Right atrium auricular region (tissue), 2 donors: ENCODE measurements at regions not wholly inside any gene's neighbourhood (a gene's known extent, or its start where the extent isn't known, plus 50 kb on each side); places are given as distances from the start of the nearest gene placed in this dataset.

ENCODE experiments used
- DNase-seq: peaks from one replicate; pipeline ENCODE4 v3.0.0-alpha.2; 2019; ENCODE audit warnings: low spot score
- H3K27ac ChIP-seq, 2 donors: fragments of 200-600 bp; sonication (generic); 1 replicate in 1 of 2; 2 replicates in 1 of 2; pipeline ENCODE4 v1.5.1; 2016 to 2019
- H3K27me3 ChIP-seq, 2 donors: fragments of 200-600 bp; sonication (generic); one replicate each; pipeline versions ENCODE4 v1.5.1 to v1.6.0; 2017 to 2019
- H3K36me3 ChIP-seq: fragments of 200-600 bp; sonication (generic); one replicate; pipeline ENCODE4 v1.5.1; 2016
- H3K4me1 ChIP-seq, 2 donors: fragments of 200-600 bp; sonication (generic); one replicate each; pipeline versions ENCODE4 v1.5.1 to v1.6.0; 2017 to 2019
- H3K4me3 ChIP-seq, 2 donors: fragments of 200-600 bp; sonication (generic); 1 replicate in 1 of 2; 2 replicates in 1 of 2; pipeline ENCODE4 v1.5.1; 2017 to 2019; ENCODE audit warnings: mild to moderate bottlenecking in 1 of 2, moderate library complexity in 1 of 2
- H3K9me3 ChIP-seq, 2 donors: fragments of 200-600 bp; sonication (generic); one replicate each; pipeline ENCODE4 v1.5.1; 2019
- TF ChIP-seq, protein P1 (sequence below), 2 donors: fragments of 200-600 bp; sonication (generic); IDR thresholded peaks; one replicate each; pipeline ENCODE4 v1.5.1; 2019; ENCODE audit warnings: antibody characterized with exemption in 2 of 2

DNA sequence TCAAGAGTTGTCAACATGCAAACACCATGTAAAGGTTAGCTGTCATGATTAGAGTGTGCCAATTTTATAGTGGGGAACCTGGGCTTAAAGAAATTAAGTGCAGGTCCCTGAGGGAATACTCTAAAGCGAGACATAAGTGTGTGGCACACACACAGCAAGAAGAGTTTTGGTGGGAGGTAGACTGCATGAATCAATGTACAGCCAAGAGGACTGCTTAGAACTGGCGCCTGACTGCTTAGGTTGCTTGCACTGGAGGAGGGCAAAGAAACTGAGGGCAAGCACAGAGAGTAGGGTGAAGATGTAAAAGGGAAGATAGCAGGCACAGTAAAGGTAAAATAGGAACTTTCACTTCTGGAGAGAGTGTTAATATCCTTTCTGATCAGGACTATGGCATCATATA is 184.9 kb downstream of the SOX2 start:
- no peak overlapping the region for H3K4me3 ChIP-seq
- DNase-seq: no peak

DNA sequence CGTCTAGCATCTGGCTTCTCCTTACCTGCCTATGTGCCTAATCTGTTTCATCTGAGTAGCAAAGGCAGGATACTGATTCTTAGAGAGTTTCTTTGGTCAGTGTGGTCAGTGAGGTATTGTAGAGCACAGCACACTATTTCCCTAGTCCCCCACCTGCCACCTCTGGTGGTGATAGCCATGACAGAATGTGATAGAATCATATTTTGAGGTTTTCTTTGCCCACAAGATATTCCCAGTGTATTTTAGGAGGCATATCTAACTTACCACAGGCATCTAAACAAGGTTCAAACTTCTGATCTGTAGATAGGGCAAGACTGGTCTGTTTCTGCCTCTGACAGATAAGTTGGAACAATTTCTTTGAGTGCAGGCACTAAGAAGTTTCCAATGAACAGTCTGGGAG is 188.0 kb downstream of the SOX2 start:
- H3K27me3 ChIP-seq: no peaks in the 10 kb centered on the region
- H3K36me3 ChIP-seq: no peaks in the 10 kb centered on the region
- no peak overlapping the region for H3K27ac ChIP-seq
- TF ChIP-seq, protein P1, sequence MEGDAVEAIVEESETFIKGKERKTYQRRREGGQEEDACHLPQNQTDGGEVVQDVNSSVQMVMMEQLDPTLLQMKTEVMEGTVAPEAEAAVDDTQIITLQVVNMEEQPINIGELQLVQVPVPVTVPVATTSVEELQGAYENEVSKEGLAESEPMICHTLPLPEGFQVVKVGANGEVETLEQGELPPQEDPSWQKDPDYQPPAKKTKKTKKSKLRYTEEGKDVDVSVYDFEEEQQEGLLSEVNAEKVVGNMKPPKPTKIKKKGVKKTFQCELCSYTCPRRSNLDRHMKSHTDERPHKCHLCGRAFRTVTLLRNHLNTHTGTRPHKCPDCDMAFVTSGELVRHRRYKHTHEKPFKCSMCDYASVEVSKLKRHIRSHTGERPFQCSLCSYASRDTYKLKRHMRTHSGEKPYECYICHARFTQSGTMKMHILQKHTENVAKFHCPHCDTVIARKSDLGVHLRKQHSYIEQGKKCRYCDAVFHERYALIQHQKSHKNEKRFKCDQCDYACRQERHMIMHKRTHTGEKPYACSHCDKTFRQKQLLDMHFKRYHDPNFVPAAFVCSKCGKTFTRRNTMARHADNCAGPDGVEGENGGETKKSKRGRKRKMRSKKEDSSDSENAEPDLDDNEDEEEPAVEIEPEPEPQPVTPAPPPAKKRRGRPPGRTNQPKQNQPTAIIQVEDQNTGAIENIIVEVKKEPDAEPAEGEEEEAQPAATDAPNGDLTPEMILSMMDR (IDR thresholded peaks at IDR 0.05): no peak
- H3K4me3 ChIP-seq: no peak overlapping the region
- H3K9me3 ChIP-seq: no peaks in the 10 kb centered on the region
- DNase-seq: no peak
- no peaks in the 10 kb centered on the region for H3K4me1 ChIP-seq

More for the DNA sequence above, 184.9 kb downstream of the SOX2 start:
- TF ChIP-seq, protein P1 (IDR thresholded peaks at IDR 0.05): no peak
- H3K4me1 ChIP-seq: no peaks in the 10 kb centered on the region
- H3K27ac ChIP-seq: no peak overlapping the region
- H3K36me3 ChIP-seq: no peaks in the 10 kb centered on the region
- no peaks in the 10 kb centered on the region for H3K9me3 ChIP-seq
- no peaks in the 10 kb centered on the region for H3K27me3 ChIP-seq

DNA sequence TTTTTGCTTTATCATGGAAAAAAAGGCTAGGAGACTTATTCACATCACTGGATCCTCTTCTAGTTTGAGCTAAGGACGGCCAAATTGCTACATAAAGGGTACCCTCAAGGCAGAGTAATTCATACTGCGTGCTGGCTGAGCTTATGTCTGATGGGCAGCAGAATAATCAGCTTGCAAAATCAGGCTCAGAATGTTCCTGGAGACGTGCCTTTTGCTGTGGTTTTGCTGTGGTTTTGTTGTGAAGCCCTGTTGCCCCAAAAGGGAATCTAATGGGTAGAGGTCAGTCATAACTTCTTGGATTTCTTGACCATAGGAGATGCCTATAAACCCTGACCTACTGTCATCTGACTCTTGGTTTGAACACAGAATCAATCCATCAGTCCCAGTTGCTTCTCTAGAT is 189.9 kb downstream of the SOX2 start:
- Histone ChIP-seq H3K27ac (no peak overlapping the region), H3K27me3 (no peaks in the 10 kb centered on the region), H3K36me3 (no peaks in the 10 kb centered on the region), H3K9me3 (no peaks in the 10 kb centered on the region), H3K4me3 (no peak overlapping the region), H3K4me1 (no peaks in the 10 kb centered on the region)
- TF ChIP-seq, protein P1 (IDR thresholded peaks at IDR 0.05): no peak
- DNase-seq: no peak

DNA sequence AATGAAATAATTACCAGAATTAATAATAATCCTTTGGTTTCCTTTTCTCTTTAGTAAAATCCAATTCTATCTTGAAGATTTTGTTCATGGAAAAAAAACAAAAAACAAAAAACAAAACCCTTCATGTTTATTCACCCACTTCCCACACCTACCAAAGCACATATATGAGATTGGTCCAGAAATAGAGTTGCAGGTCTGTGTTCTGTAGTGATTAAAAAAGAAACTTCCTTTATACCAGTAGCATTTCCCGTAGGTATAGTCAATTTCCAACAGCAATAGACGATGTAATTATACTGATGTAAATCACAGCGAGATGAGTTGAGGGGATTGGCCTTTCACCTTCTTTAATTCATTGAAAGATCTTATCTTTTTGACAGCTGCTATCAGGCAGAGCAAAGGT is 194.6 kb downstream of the SOX2 start:
- no peaks in the 10 kb centered on the region for H3K9me3 ChIP-seq
- DNase-seq: no peak
- TF ChIP-seq, protein P1 (IDR thresholded peaks at IDR 0.05): no peak
- no peaks in the 10 kb centered on the region for H3K36me3 ChIP-seq
- no peaks in the 10 kb centered on the region for H3K27me3 ChIP-seq
- H3K4me1 ChIP-seq: no peaks in the 10 kb centered on the region
- H3K27ac ChIP-seq: no peak overlapping the region
- H3K4me3 ChIP-seq: no peak overlapping the region

DNA sequence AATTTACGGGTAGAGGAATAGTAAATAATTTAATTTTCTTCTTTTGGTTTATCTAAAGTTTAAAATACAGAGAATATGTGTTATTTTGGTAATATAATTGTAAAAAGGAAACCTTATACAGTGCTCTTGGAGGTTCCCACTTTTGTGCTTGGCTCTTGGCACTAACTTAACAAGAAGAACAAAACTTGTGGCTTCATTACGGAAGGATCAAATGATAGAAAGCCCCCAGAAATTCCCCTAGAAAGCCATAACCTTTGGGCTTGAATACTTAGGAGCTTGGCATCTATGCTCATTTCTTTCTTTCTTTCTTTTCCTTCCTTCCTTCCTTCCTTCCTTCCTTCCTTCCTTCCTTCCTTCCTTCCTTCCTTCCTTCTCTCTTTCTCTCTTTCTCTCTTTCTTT is 197.5 kb downstream of the SOX2 start:
- no peak overlapping the region for H3K4me3 ChIP-seq
- no peak overlapping the region for H3K27ac ChIP-seq
- TF ChIP-seq, protein P1 (IDR thresholded peaks at IDR 0.05): no peak
- no peaks in the 10 kb centered on the region for H3K9me3 ChIP-seq
- no peak for DNase-seq
- H3K4me1 ChIP-seq: no peaks in the 10 kb centered on the region
- no peaks in the 10 kb centered on the region for H3K36me3 ChIP-seq
- H3K27me3 ChIP-seq: no peaks in the 10 kb centered on the region

DNA sequence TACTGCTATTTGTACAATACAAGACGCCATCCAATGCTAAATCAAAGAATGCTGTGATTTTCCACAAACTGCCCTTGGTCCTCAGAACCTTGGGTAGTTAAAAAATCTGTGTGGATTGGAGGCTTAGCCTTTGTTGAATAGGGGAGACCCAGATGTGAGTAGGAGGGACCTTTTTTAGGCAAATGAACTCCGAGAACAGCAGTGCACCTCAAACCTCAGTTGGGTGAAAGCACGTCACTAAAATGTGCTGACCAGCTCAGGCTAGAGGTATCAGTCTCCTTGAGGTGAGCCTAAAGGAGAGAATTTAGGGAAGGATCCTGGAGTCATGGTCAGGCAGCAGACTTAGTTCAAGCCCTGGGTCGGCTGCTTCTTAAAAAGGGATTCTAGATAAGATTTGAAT is 200.7 kb downstream of the SOX2 start:
- no peaks in the 10 kb centered on the region for H3K36me3 ChIP-seq
- DNase-seq: no peak
- no peaks in the 10 kb centered on the region for H3K27me3 ChIP-seq
- H3K4me1 ChIP-seq: no peaks in the 10 kb centered on the region
- TF ChIP-seq, protein P1 (IDR thresholded peaks at IDR 0.05): no peak
- H3K9me3 ChIP-seq: no peaks in the 10 kb centered on the region
- H3K27ac ChIP-seq: no peak overlapping the region
- H3K4me3 ChIP-seq: no peak overlapping the region
